H9 (cell line): ENCODE measurements at regions not wholly inside any gene's neighbourhood (a gene's known extent, or its start where the extent isn't known, plus 50 kb on each side); places are given as distances from the start of the nearest gene placed in this dataset.

Experiments
- DNase-seq: peaks from one replicate; pipeline ENCODE4 v3.0.0-alpha.2; 2017
- H2AFZ ChIP-seq: one replicate; pipeline ENCODE4 v1.6.1; 2013; ENCODE audit warnings: mild to moderate bottlenecking, low read length, control low read depth, moderate library complexity
- H2AK5ac ChIP-seq: 2 replicates; pipeline ENCODE4 v1.6.1; 2013; ENCODE audit warnings: low read length, control low read depth, mixed read lengths; ENCODE audit not compliant: insufficient read length
- H2BK120ac ChIP-seq: one replicate; pipeline ENCODE4 v1.6.1; 2013; ENCODE audit warnings: low read depth, mild to moderate bottlenecking, low read length, control low read depth, inconsistent platforms; ENCODE audit not compliant: poor library complexity, severe bottlenecking
- H2BK12ac ChIP-seq: 2 replicates; pipeline ENCODE4 v1.6.1; 2013; ENCODE audit warnings: low read length, control low read depth, mixed read lengths, low read depth; ENCODE audit not compliant: insufficient read length
- H2BK15ac ChIP-seq: 2 replicates; pipeline ENCODE4 v1.6.1; 2013; ENCODE audit warnings: low read depth, low read length, control low read depth
- H2BK20ac ChIP-seq: one replicate; pipeline ENCODE4 v1.6.1; 2013; ENCODE audit warnings: low read depth, mild to moderate bottlenecking, low read length, control low read depth, inconsistent platforms; ENCODE audit not compliant: poor library complexity, severe bottlenecking
- H2BK5ac ChIP-seq: 2 replicates; pipeline ENCODE4 v1.6.1; 2013; ENCODE audit warnings: low read length, control low read depth, mixed read lengths; ENCODE audit not compliant: insufficient read length
- H3K14ac ChIP-seq: 2 replicates; pipeline ENCODE4 v1.6.1; 2013; ENCODE audit warnings: low read length, control low read depth; ENCODE audit not compliant: insufficient read depth
- H3K18ac ChIP-seq: 2 replicates; pipeline ENCODE4 v1.6.1; 2013; ENCODE audit warnings: low read depth, mild to moderate bottlenecking, mixed read lengths, low read length, control low read depth; ENCODE audit not compliant: insufficient read length
- H3K23ac ChIP-seq: 2 replicates; pipeline ENCODE4 v1.6.1; 2013; ENCODE audit warnings: low read length, control low read depth, mixed read lengths, low read depth; ENCODE audit not compliant: insufficient read length
- H3K23me2 ChIP-seq: 2 replicates; pipeline ENCODE4 v1.6.1; 2013; ENCODE audit warnings: low read depth, mild to moderate bottlenecking, mixed read lengths, low read length, control low read depth; ENCODE audit not compliant: insufficient read length, poor library complexity, severe bottlenecking
- H3K27ac ChIP-seq: 2 replicates; pipeline ENCODE4 v1.5.1; 2013; ENCODE audit warnings: low read length, control low read depth, mixed read lengths, low read depth; ENCODE audit not compliant: insufficient read length
- H3K27me3 ChIP-seq: 2 replicates; pipeline ENCODE4 v1.6.1; 2013; ENCODE audit warnings: low read length, control low read depth, inconsistent platforms; ENCODE audit not compliant: insufficient read depth
- H3K4ac ChIP-seq: 2 replicates; pipeline ENCODE4 v1.6.1; 2013; ENCODE audit warnings: low read depth, mild to moderate bottlenecking, control low read depth, inconsistent platforms, low read length, moderate library complexity
- H3K4me1 ChIP-seq: 2 replicates; pipeline ENCODE4 v1.6.1; 2013; ENCODE audit warnings: low read length, control low read depth, inconsistent platforms; ENCODE audit not compliant: insufficient read depth
- H3K4me2 ChIP-seq: 2 replicates; pipeline ENCODE4 v1.6.1; 2013; ENCODE audit warnings: low read length, control low read depth, mixed read lengths; ENCODE audit not compliant: insufficient read length, insufficient read depth
- H3K56ac ChIP-seq: 2 replicates; pipeline ENCODE4 v1.6.1; 2013; ENCODE audit warnings: low read depth, mild to moderate bottlenecking, mixed read lengths, low read length, control low read depth; ENCODE audit not compliant: insufficient read length
- H3K79me1 ChIP-seq: 2 replicates; pipeline ENCODE4 v1.6.1; 2013; ENCODE audit warnings: low read depth, mild to moderate bottlenecking, moderate library complexity, low read length, control low read depth, inconsistent platforms; ENCODE audit not compliant: insufficient read depth, poor library complexity, severe bottlenecking
- H3K79me2 ChIP-seq: 2 replicates; pipeline ENCODE4 v1.6.1; 2013; ENCODE audit warnings: low read length, control low read depth, inconsistent platforms; ENCODE audit not compliant: insufficient read depth
- H3K9ac ChIP-seq: 2 replicates; pipeline ENCODE4 v1.6.1; 2013; ENCODE audit warnings: low read length, control low read depth, mixed read lengths; ENCODE audit not compliant: insufficient read length; ENCODE audit errors: extremely low read depth
- H3K9me3 ChIP-seq: one replicate; pipeline ENCODE4 v1.6.1; 2013; ENCODE audit warnings: low read depth, low read length, inconsistent platforms; ENCODE audit not compliant: control insufficient read depth
- H3T11ph ChIP-seq: one replicate; pipeline ENCODE4 v1.6.1; 2013; ENCODE audit warnings: mild to moderate bottlenecking, low read length, control low read depth, inconsistent platforms
- H4K20me1 ChIP-seq: one replicate; pipeline ENCODE4 v1.6.1; 2013; ENCODE audit not compliant: control insufficient read depth, insufficient read length, insufficient read depth
- H4K5ac ChIP-seq: 2 replicates; pipeline ENCODE4 v1.6.1; 2013; ENCODE audit warnings: low read depth, mild to moderate bottlenecking, mixed read lengths, low read length, control low read depth; ENCODE audit not compliant: insufficient read length
- H4K8ac ChIP-seq: replicated peaks from 2 replicates; pipeline ENCODE4 v1.6.1; 2013; ENCODE audit warnings: low read length, control low read depth, mixed read lengths, low read depth; ENCODE audit not compliant: insufficient read length
- H4K91ac ChIP-seq: 2 replicates; pipeline ENCODE4 v1.6.1; 2013; ENCODE audit warnings: low read depth, mild to moderate bottlenecking, moderate library complexity, mixed read lengths, low read length, control low read depth; ENCODE audit not compliant: insufficient read length
- H3K27ac Mint-ChIP-seq, 3 experiments: 2 replicates in 2 of 3; 3 replicates in 1 of 3; pipeline ENCODE4 v1.8.0; 2020 to 2021; ENCODE audit warnings: mixed read lengths in 3 of 3, mild to moderate bottlenecking in 1 of 3, moderate library complexity in 1 of 3
- H3K27me3 Mint-ChIP-seq: 2 replicates; pipeline ENCODE4 v1.8.0; 2021; ENCODE audit warnings: low read depth, mild to moderate bottlenecking, moderate library complexity, mixed read lengths
- H3K36me3 Mint-ChIP-seq, 3 experiments: 2 replicates in 2 of 3; 3 replicates in 1 of 3; pipeline ENCODE4 v1.8.0; 2020 to 2021; ENCODE audit warnings: low read depth in 3 of 3, mixed read lengths in 3 of 3; ENCODE audit not compliant: insufficient read depth in 1 of 3
- H3K4me1 Mint-ChIP-seq, 2 experiments: 2 replicates each; pipeline ENCODE4 v1.8.0; 2020; ENCODE audit warnings: mixed read lengths in 2 of 2
- H3K4me3 Mint-ChIP-seq, 2 experiments: 2 replicates in 1 of 2; 3 replicates in 1 of 2; pipeline ENCODE4 v1.8.0; 2020 to 2021; ENCODE audit warnings: mild to moderate bottlenecking in 2 of 2, mixed read lengths in 2 of 2, moderate library complexity in 1 of 2
- H3K9me3 Mint-ChIP-seq, 2 experiments: 2 replicates in 1 of 2; 3 replicates in 1 of 2; pipeline ENCODE4 v1.8.0; 2020; ENCODE audit warnings: mild to moderate bottlenecking in 2 of 2, mixed read lengths in 2 of 2, moderate library complexity in 1 of 2
- CTCF ChIP-seq: fragments of 200-600 bp; sonication (generic); conservative IDR thresholded peaks from 3 replicates; pipeline ENCODE4 v1.8.0; 2021; ENCODE audit warnings: antibody characterized with exemption, mild to moderate bottlenecking
- WGBS: extraction: QIAGEN DNeasy Blood & Tissue Kit; methylation state at CpG from one replicate; pipeline ENCODE4 v1.1.7; 2013; ENCODE audit warnings: missing lambda C conversion rate, low lambda C conversion rate, mixed read lengths; ENCODE audit not compliant: insufficient read length; ENCODE audit errors: extremely low coverage; 5-methylcytosine and 5-hydroxymethylcytosine counted together

- Mint-ChIP-seq H3K4me3 (no peak overlapping the region), H3K27ac (no peak overlapping the region), H3K4me1 (no peaks in the 10 kb centered on the region), H3K36me3 (no peaks in the 10 kb centered on the region), H3K9me3 (no peaks in the 10 kb centered on the region), H3K27me3 (no peaks in the 10 kb centered on the region)
- Histone ChIP-seq H3K23ac (no peak overlapping the region), H2BK15ac (no peak overlapping the region), H3K79me1 (no peaks in the 10 kb centered on the region), H3K4me2 (no peak overlapping the region), H3K4ac (no peak overlapping the region), H4K5ac (no peak overlapping the region), H2BK5ac (no peak overlapping the region), H3K4me1 (no peaks in the 10 kb centered on the region), H3K9ac (no peak overlapping the region), H2BK120ac (no peak overlapping the region), H4K8ac (no peak overlapping the region), H3K56ac (no peak overlapping the region), H3K27ac (no peak overlapping the region), H3K18ac (no peak overlapping the region), H4K20me1 (no peaks in the 10 kb centered on the region), H2AFZ (no peak overlapping the region), H2BK20ac (no peak overlapping the region), H3K14ac (no peak overlapping the region), H3T11ph (no peak overlapping the region), H2BK12ac (no peak overlapping the region), H3K23me2 (no peaks in the 10 kb centered on the region), H3K9me3 (no peaks in the 10 kb centered on the region), H3K27me3 (no peaks in the 10 kb centered on the region), H4K91ac (no peak overlapping the region), H3K79me2 (no peaks in the 10 kb centered on the region), H2AK5ac (no peak overlapping the region)
- no CpG with 5 or more reads among the region's 1 CpG for WGBS
- no peak for TF ChIP-seq CTCF
- no peak for DNase-seq
Measured at GRCh38 chr5:91632871-91633270, 249.8 kb upstream of the ARRDC3 start.
